Lower leg skin (tissue), 3 donors: ENCODE measurements at regions not wholly inside any gene's neighbourhood (a gene's known extent, or its start where the extent isn't known, plus 50 kb on each side); places are given as distances from the start of the nearest gene placed in this dataset.

ENCODE experiments used
- POLR2A ChIP-seq, 2 donors: fragments of 450-650 bp; IDR thresholded peaks; one replicate each; pipeline ENCODE4 v1.6.1; 2016 to 2017; ENCODE audit warnings: antibody characterized with exemption in 2 of 2, mild to moderate bottlenecking in 1 of 2, moderate library complexity in 1 of 2
- TF ChIP-seq, protein P1 (sequence below), 3 donors: fragments of 450-650 bp; IDR thresholded peaks; one replicate each; pipeline ENCODE4 v1.5.1; 2016; ENCODE audit warnings: antibody characterized with exemption in 3 of 3, mild to moderate bottlenecking in 3 of 3, moderate library complexity in 2 of 3

- TF ChIP-seq, protein P1, sequence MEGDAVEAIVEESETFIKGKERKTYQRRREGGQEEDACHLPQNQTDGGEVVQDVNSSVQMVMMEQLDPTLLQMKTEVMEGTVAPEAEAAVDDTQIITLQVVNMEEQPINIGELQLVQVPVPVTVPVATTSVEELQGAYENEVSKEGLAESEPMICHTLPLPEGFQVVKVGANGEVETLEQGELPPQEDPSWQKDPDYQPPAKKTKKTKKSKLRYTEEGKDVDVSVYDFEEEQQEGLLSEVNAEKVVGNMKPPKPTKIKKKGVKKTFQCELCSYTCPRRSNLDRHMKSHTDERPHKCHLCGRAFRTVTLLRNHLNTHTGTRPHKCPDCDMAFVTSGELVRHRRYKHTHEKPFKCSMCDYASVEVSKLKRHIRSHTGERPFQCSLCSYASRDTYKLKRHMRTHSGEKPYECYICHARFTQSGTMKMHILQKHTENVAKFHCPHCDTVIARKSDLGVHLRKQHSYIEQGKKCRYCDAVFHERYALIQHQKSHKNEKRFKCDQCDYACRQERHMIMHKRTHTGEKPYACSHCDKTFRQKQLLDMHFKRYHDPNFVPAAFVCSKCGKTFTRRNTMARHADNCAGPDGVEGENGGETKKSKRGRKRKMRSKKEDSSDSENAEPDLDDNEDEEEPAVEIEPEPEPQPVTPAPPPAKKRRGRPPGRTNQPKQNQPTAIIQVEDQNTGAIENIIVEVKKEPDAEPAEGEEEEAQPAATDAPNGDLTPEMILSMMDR (IDR thresholded peaks at IDR 0.05) = no peak
- TF ChIP-seq POLR2A (IDR thresholded peaks at IDR 0.05) = no peak
These were observed 207.6 kb upstream of the TANK start for GRCh38 chr2:160952464-160953254.
